K562 (cell line): ENCODE measurements at regions not wholly inside any gene's neighbourhood (a gene's known extent, or its start where the extent isn't known, plus 50 kb on each side); places are given as distances from the start of the nearest gene placed in this dataset.

Source experiments
- ATAC-seq: fragments of 200-7000 bp; cut with Tn5 transposase; 3 replicates; pipeline ENCODE4 v1.9.1; 2020; ENCODE audit warnings: moderate library complexity
- BruUV-seq: library from RNA; stranded (reverse); fragments of 400-500 nt; replicated peaks from 2 replicates; lab custom pipeline; 2021; lab: Mats Ljungman, UMichigan
- CTCF ChIA-PET: fragments of 300-600 bp; formaldehyde crosslinking; extraction: SDS; loops from one replicate; lab custom pipeline; 2021; ENCODE audit warnings: low intra/inter-chr PET ratio; lab: Yijun Ruan, JAX
- POLR2A ChIA-PET: fragments of 300-600, 350-650 bp; sonication (Branson Sonifier 250); formaldehyde crosslinking; extraction: SDS; loops from one replicate; lab custom pipeline; 2021; ENCODE audit warnings: antibody characterized with exemption, inconsistent platforms; lab: Yijun Ruan, JAX
- DNase-seq, 4 experiments: peaks; one replicate each; pipeline versions ENCODE4 v3.0.0 to v3.0.0-alpha.2; 2011 to 2018; ENCODE audit warnings: low spot score in 3 of 4, mixed read lengths in 3 of 4; ENCODE audit errors: extremely low read depth in 1 of 4
- FAIRE-seq: peaks from 2 replicates; lab custom pipeline; 2011; peaks lifted over from hg19 to GRCh38; lab: Jason Lieb, UNC
- H2AFZ ChIP-seq: 2 replicates; pipeline ENCODE4 v1.6.0; 2011; ENCODE audit warnings: low read depth, low read length, control low read depth, inconsistent platforms
- H3K27ac ChIP-seq: fragments of 200-600 bp; 3 replicates; pipeline ENCODE4 v1.8.0; 2011; ENCODE audit warnings: low read depth, mild to moderate bottlenecking, control low read depth, inconsistent platforms, low read length, moderate library complexity, mixed read lengths; ENCODE audit errors: extremely low read depth
- H3K27me3 ChIP-seq, 2 experiments: fragments of 300-600 bp in 1 of 2; 2 replicates in 1 of 2; 3 replicates in 1 of 2; pipeline versions ENCODE4 v1.6.0 to v1.8.0; 2011; ENCODE audit warnings: inconsistent platforms in 2 of 2, low read length in 2 of 2, mild to moderate bottlenecking in 1 of 2, mixed read lengths in 1 of 2, moderate library complexity in 1 of 2; ENCODE audit not compliant: control insufficient read depth in 2 of 2, insufficient read depth in 2 of 2
- H3K36me3 ChIP-seq: fragments of 300-600 bp; 3 replicates; pipeline ENCODE4 v1.8.0; 2011; ENCODE audit warnings: mild to moderate bottlenecking, low read length, inconsistent platforms; ENCODE audit not compliant: control insufficient read depth, insufficient read depth
- H3K4me1 ChIP-seq, 2 experiments: fragments of 200-600 bp in 1 of 2; replicated peaks in 1 of 2; 2 replicates in 1 of 2; 3 replicates in 1 of 2; pipeline versions ENCODE4 v1.5.1 to v1.8.0; 2011; ENCODE audit warnings: inconsistent platforms in 2 of 2, low read length in 2 of 2, mild to moderate bottlenecking in 1 of 2, mixed read lengths in 1 of 2, moderate library complexity in 1 of 2; ENCODE audit not compliant: control insufficient read depth in 2 of 2, insufficient read depth in 2 of 2
- H3K4me2 ChIP-seq: 2 replicates; pipeline ENCODE4 v1.6.1; 2011; ENCODE audit warnings: low read length, control low read depth, inconsistent platforms, mixed read lengths; ENCODE audit not compliant: insufficient read depth
- H3K4me3 ChIP-seq: fragments of 200-600 bp; sonication (generic), shearing (Covaris generic); 2 replicates; pipeline ENCODE4 v1.5.1; 2016; ENCODE audit warnings: control low read depth, inconsistent platforms
- H3K79me2 ChIP-seq: fragments of 200-600 bp; 3 replicates; pipeline ENCODE4 v1.8.0; 2011; ENCODE audit warnings: low read length, inconsistent platforms; ENCODE audit not compliant: control insufficient read depth, insufficient read depth
- H3K9ac ChIP-seq, 2 experiments: 2 replicates each; pipeline versions ENCODE4 v1.6.0 to v1.6.1; 2011; ENCODE audit warnings: low read depth in 2 of 2, low read length in 2 of 2, control low read depth in 1 of 2, inconsistent platforms in 1 of 2, mild to moderate bottlenecking in 1 of 2, mixed read lengths in 1 of 2; ENCODE audit not compliant: insufficient read depth in 1 of 2
- H3K9me1 ChIP-seq: one replicate; pipeline ENCODE4 v1.6.0; 2011; ENCODE audit warnings: inconsistent platforms, mild to moderate bottlenecking, low read length, moderate library complexity; ENCODE audit not compliant: control insufficient read depth, insufficient read depth
- H3K9me3 ChIP-seq: replicated peaks from 2 replicates; pipeline ENCODE4 v1.5.1; 2011; ENCODE audit warnings: low read depth, low read length, inconsistent platforms; ENCODE audit not compliant: control insufficient read depth, insufficient read depth
- H4K20me1 ChIP-seq: replicated peaks from 2 replicates; pipeline ENCODE4 v1.6.1; 2011; ENCODE audit warnings: low read length, inconsistent platforms, mixed read lengths; ENCODE audit not compliant: control insufficient read depth, insufficient read depth
- BRCA1 ChIP-seq, 2 experiments: fragments of 450-650 bp in 1 of 2; sonication (generic) in 1 of 2; formaldehyde crosslinking in 1 of 2; IDR thresholded peaks; 2 replicates each; pipeline versions ENCODE4 v1.5.0 to v1.6.1; 2017 to 2020; ENCODE audit warnings: mild to moderate bottlenecking in 1 of 2, missing genetic modification reagents in 1 of 2
- CBFB ChIP-seq: sonication (generic); formaldehyde crosslinking; IDR thresholded peaks from 2 replicates; pipeline ENCODE4 v1.4.0; 2020; ENCODE audit warnings: mild to moderate bottlenecking, missing genetic modification reagents
- DACH1 ChIP-seq: fragments of 450-650 bp; IDR thresholded peaks from 2 replicates; pipeline ENCODE4 v1.6.1; 2018; ENCODE audit not compliant: partially characterized antibody
- MAFG ChIP-seq: fragments of 450-650 bp; conservative IDR thresholded peaks from 2 replicates; pipeline ENCODE4 v1.6.1; 2016; ENCODE audit warnings: missing genetic modification characterization, missing compliant biosample characterization
- NCOA1 ChIP-seq: fragments of 450-650 bp; IDR thresholded peaks from 2 replicates; pipeline ENCODE4 v1.6.1; 2016; ENCODE audit warnings: low read depth
- WGBS: fragments of 100-300 bp; shearing (Covaris generic); methylation state at CpG from one replicate; pipeline ENCODE4 v1.1.6; 2016; ENCODE audit warnings: low coverage, mixed read lengths; ENCODE audit not compliant: insufficient coverage; ENCODE audit errors: missing lambda C conversion rate; 5-methylcytosine and 5-hydroxymethylcytosine counted together
- in situ Hi-C: fragments of 300-500 bp; cut with MboI; formaldehyde crosslinking; loops from 4 replicates; pipeline ENCODE4 v1.15.0; 2018; ENCODE audit warnings: inconsistent platforms, mixed read lengths
- intact Hi-C: fragments of 100-400 bp; cut with micrococcal nuclease; formaldehyde crosslinking; loops from 2 replicates; pipeline ENCODE4 v1.14.2; 2022
- TF ChIP-seq, protein P1 (sequence below): IDR thresholded peaks from 3 replicates; pipeline ENCODE4 v1.6.1; 2011; ENCODE audit warnings: borderline replicate concordance, mild to moderate bottlenecking; ENCODE audit not compliant: insufficient read length, insufficient read depth
- TF ChIP-seq, protein P2 (sequence below): IDR thresholded peaks from 2 replicates; pipeline ENCODE4 v1.6.1; 2012; ENCODE audit warnings: low read depth, low read length, improper control_type of control experiment, borderline replicate concordance
- TF ChIP-seq, protein P3 (sequence below), 2 experiments: fragments of 250-450 bp in 1 of 2; fragments of 450-650 bp in 1 of 2; sonication (Bioruptor Pico) in 1 of 2; IDR thresholded peaks; 2 replicates each; pipeline versions ENCODE4 v1.6.1 to v1.8.0; 2016 to 2021; ENCODE audit warnings: mild to moderate bottlenecking in 2 of 2, moderate library complexity in 2 of 2, missing compliant biosample characterization in 1 of 2, missing genetic modification characterization in 1 of 2
- TF ChIP-seq, protein P4 (sequence below): fragments of 250-450 bp; sonication (Bioruptor Pico); IDR thresholded peaks from 2 replicates; pipeline ENCODE4 v1.8.0; 2022; ENCODE audit warnings: inconsistent platforms, mild to moderate bottlenecking, moderate library complexity, borderline replicate concordance
- TF ChIP-seq, protein P5 (sequence below): fragments of 250-450 bp; sonication (Bioruptor Pico); IDR thresholded peaks from 2 replicates; pipeline ENCODE4 v1.4.0; 2020

DNA sequence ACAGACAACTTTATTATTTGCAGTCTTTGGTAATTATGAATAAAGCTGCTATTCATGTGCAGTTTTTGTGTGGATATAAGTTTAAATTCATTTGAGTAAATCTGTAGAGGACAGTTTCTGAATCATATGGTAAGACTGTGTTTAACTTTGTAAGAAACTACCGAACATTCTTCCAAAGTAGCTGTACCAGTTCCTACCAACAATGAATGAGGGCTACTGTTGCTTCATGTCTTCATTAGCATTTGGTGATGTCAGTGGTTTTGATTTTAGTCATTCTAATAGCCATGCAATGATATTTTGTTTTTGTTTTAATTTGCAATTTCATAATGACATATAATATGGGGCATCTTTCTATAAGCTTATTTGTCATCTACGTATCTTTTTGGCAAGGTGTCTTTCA, 501.3 kb upstream of the RORB start (continued):
- no peak for TF ChIP-seq MAFG (tag)
- TF ChIP-seq, protein P1, sequence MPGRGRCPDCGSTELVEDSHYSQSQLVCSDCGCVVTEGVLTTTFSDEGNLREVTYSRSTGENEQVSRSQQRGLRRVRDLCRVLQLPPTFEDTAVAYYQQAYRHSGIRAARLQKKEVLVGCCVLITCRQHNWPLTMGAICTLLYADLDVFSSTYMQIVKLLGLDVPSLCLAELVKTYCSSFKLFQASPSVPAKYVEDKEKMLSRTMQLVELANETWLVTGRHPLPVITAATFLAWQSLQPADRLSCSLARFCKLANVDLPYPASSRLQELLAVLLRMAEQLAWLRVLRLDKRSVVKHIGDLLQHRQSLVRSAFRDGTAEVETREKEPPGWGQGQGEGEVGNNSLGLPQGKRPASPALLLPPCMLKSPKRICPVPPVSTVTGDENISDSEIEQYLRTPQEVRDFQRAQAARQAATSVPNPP: no peak

DNA sequence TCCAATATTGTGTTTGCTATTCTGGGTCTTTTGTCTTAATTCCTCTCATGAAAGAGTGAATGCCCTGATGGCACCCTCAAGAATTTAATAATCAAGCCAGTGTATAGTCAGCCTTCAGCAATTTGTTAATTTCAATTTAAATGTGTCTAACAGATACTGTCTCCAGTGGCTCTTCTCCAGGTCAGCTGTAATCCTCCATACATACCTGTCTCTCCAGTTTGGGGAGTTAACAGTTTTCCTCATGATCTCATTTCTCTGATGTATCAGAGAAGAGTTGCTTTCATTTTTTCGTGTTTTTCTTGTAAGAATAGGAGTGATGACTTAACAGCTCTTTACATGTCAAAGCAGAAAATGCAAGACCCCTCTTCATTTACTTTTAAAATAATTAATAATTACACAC, 500.3 kb upstream of the RORB start:
- no peaks in the 10 kb centered on the region for H3K27me3 ChIP-seq
- ATAC-seq: no peak
- H3K9me1 ChIP-seq: no peaks in the 10 kb centered on the region
- no peak overlapping the region for H3K4me2 ChIP-seq
- H3K4me3 ChIP-seq: no peak overlapping the region
- in situ Hi-C loops: no loop called here
- no peak overlapping the region for H2AFZ ChIP-seq
- no peak for DNase-seq
- 0% methylated on average over 1 of the region's 1 CpG for WGBS
- no peak overlapping the region for H3K9ac ChIP-seq
- BruUV-seq: no TSS peak
- no peaks in the 10 kb centered on the region for H3K36me3 ChIP-seq
- ChIA-PET POLR2A (no interaction called here), CTCF (no interaction called here)
- no peaks in the 10 kb centered on the region for H3K79me2 ChIP-seq
- no peak for FAIRE-seq
- no peaks in the 10 kb centered on the region for H4K20me1 ChIP-seq
- no peaks in the 10 kb centered on the region for H3K4me1 ChIP-seq
- no peak overlapping the region for H3K27ac ChIP-seq
- intact Hi-C loops: no loop called here
- H3K9me3 ChIP-seq: no peaks in the 10 kb centered on the region
- TF ChIP-seq CBFB (CRISPR knock-in tag) (no peak), DACH1 (no peak), BRCA1 (IDR thresholded peaks at IDR 0.05) (no peak), BRCA1 (CRISPR knock-in tag; IDR thresholded peaks at IDR 0.05) (no peak), NCOA1 (no peak)
- TF ChIP-seq, protein P2, sequence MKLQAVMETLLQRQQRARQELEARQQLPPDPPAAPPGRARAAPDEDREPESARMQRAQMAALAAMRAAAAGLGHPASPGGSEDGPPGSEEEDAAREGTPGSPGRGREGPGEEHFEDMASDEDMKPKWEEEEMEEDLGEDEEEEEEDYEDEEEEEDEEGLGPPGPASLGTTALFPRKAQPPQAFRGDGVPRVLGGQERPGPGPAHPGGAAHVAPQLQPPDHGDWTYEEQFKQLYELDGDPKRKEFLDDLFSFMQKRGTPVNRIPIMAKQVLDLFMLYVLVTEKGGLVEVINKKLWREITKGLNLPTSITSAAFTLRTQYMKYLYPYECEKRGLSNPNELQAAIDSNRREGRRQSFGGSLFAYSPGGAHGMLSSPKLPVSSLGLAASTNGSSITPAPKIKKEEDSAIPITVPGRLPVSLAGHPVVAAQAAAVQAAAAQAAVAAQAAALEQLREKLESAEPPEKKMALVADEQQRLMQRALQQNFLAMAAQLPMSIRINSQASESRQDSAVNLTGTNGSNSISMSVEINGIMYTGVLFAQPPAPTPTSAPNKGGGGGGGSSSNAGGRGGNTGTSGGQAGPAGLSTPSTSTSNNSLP: no peak
- TF ChIP-seq, protein P3, sequence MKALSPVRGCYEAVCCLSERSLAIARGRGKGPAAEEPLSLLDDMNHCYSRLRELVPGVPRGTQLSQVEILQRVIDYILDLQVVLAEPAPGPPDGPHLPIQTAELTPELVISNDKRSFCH (CRISPR knock-in tag; IDR thresholded peaks at IDR 0.05): no peak
- TF ChIP-seq, protein P3 (tag; IDR thresholded peaks at IDR 0.05): no peak
- TF ChIP-seq, protein P4, sequence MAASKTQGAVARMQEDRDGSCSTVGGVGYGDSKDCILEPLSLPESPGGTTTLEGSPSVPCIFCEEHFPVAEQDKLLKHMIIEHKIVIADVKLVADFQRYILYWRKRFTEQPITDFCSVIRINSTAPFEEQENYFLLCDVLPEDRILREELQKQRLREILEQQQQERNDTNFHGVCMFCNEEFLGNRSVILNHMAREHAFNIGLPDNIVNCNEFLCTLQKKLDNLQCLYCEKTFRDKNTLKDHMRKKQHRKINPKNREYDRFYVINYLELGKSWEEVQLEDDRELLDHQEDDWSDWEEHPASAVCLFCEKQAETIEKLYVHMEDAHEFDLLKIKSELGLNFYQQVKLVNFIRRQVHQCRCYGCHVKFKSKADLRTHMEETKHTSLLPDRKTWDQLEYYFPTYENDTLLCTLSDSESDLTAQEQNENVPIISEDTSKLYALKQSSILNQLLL (CRISPR knock-in tag): no peak
- TF ChIP-seq, protein P5, sequence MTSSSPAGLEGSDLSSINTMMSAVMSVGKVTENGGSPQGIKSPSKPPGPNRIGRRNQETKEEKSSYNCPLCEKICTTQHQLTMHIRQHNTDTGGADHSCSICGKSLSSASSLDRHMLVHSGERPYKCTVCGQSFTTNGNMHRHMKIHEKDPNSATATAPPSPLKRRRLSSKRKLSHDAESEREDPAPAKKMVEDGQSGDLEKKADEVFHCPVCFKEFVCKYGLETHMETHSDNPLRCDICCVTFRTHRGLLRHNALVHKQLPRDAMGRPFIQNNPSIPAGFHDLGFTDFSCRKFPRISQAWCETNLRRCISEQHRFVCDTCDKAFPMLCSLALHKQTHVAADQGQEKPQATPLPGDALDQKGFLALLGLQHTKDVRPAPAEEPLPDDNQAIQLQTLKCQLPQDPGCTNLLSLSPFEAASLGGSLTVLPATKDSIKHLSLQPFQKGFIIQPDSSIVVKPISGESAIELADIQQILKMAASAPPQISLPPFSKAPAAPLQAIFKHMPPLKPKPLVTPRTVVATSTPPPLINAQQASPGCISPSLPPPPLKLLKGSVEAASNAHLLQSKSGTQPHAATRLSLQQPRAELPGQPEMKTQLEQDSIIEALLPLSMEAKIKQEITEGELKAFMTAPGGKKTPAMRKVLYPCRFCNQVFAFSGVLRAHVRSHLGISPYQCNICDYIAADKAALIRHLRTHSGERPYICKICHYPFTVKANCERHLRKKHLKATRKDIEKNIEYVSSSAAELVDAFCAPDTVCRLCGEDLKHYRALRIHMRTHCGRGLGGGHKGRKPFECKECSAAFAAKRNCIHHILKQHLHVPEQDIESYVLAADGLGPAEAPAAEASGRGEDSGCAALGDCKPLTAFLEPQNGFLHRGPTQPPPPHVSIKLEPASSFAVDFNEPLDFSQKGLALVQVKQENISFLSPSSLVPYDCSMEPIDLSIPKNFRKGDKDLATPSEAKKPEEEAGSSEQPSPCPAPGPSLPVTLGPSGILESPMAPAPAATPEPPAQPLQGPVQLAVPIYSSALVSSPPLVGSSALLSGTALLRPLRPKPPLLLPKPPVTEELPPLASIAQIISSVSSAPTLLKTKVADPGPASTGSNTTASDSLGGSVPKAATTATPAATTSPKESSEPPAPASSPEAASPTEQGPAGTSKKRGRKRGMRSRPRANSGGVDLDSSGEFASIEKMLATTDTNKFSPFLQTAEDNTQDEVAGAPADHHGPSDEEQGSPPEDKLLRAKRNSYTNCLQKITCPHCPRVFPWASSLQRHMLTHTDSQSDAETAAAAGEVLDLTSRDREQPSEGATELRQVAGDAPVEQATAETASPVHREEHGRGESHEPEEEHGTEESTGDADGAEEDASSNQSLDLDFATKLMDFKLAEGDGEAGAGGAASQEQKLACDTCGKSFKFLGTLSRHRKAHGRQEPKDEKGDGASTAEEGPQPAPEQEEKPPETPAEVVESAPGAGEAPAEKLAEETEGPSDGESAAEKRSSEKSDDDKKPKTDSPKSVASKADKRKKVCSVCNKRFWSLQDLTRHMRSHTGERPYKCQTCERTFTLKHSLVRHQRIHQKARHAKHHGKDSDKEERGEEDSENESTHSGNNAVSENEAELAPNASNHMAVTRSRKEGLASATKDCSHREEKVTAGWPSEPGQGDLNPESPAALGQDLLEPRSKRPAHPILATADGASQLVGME: no peak
